ENCODE measurements at regions not wholly inside any gene's neighbourhood (a gene's known extent, or its start where the extent isn't known, plus 50 kb on each side); places are given as distances from the start of the nearest gene placed in this dataset.

DNA sequence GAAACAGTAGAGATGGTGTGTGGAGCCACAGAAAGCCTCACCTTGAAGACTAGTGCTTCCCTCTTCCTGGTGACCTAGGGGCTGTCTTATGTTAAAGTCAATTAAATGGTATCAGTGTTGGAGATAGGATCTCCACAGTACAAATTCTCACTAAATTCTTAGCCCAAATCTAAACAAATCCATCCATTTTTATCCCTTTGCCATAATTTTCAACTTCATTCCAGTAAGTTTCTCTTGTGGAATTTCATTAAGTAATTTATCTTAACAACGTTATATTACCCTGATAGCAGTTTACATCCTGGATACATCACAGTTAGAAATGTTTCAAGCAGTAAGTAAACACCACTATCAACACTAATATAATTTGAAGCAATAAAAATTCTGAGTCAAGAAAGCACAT, 989.4 kb upstream of the NXPH2 start:
- ChIA-PET POLR2A (no interaction called here), CTCF (no interaction called here)
- TF ChIP-seq, protein P1, sequence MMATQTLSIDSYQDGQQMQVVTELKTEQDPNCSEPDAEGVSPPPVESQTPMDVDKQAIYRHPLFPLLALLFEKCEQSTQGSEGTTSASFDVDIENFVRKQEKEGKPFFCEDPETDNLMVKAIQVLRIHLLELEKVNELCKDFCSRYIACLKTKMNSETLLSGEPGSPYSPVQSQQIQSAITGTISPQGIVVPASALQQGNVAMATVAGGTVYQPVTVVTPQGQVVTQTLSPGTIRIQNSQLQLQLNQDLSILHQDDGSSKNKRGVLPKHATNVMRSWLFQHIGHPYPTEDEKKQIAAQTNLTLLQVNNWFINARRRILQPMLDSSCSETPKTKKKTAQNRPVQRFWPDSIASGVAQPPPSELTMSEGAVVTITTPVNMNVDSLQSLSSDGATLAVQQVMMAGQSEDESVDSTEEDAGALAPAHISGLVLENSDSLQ (IDR thresholded peaks at IDR 0.05), result no peak
- TF ChIP-seq TARDBP (IDR thresholded peaks at IDR 0.05) (no peak), SUZ12 (IDR thresholded peaks at IDR 0.05) (no peak), ELF4 (IDR thresholded peaks at IDR 0.05) (no peak), ARNT (IDR thresholded peaks at IDR 0.05) (no peak), FOXK2 (IDR thresholded peaks at IDR 0.05) (no peak), ZNF384 (IDR thresholded peaks at IDR 0.05) (no peak), L3MBTL2 (conservative IDR thresholded peaks at IDR 0.05) (no peak), HDGF (IDR thresholded peaks at IDR 0.05; ENCODE audit: borderline replicate concordance) (no peak), LEF1 (IDR thresholded peaks at IDR 0.05; ENCODE audit: borderline replicate concordance) (no peak), NFRKB (IDR thresholded peaks at IDR 0.05) (no peak), BHLHE40 (IDR thresholded peaks at IDR 0.05; ENCODE audit: borderline replicate concordance) (no peak)
- no peak for DNase-seq (ENCODE audit: extremely low spot score)

DNA sequence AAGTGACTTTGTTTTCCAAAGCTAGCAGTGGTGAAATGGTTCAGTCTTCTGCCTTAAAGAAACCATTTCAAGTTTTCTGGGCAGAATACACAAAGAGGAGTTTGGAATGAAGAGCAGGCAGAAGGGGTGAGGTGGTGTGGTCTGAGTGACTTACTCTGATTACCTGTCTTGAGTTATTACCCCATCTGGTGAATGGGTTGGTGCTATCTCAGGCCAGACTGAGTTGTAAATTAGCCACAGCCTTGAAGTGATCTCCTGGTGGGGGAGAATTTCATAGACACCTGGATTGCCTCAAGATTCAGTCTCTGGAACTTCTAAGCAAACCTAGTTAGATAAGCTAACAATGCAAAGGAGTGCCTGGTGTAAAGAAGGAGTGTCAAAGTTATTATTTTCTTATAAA, 983.5 kb upstream of the NXPH2 start:
- TF ChIP-seq LEF1 (IDR thresholded peaks at IDR 0.05; ENCODE audit: borderline replicate concordance) (no peak), HDGF (IDR thresholded peaks at IDR 0.05; ENCODE audit: borderline replicate concordance) (no peak), BHLHE40 (IDR thresholded peaks at IDR 0.05; ENCODE audit: borderline replicate concordance) (no peak), SP1 (IDR thresholded peaks at IDR 0.05) (no peak), TARDBP (IDR thresholded peaks at IDR 0.05) (no peak), ZNF384 (IDR thresholded peaks at IDR 0.05) (no peak), FOXK2 (IDR thresholded peaks at IDR 0.05) (no peak), FOXA1 (IDR thresholded peaks at IDR 0.05) (no peak), L3MBTL2 (conservative IDR thresholded peaks at IDR 0.05) (no peak), NFRKB (IDR thresholded peaks at IDR 0.05) (no peak), SUZ12 (IDR thresholded peaks at IDR 0.05) (no peak), FOXM1 (IDR thresholded peaks at IDR 0.05; ENCODE audit: borderline replicate concordance) (no peak), CTBP1 (IDR thresholded peaks at IDR 0.05; ENCODE audit: borderline replicate concordance) (no peak)
- TF ChIP-seq, protein P1 (IDR thresholded peaks at IDR 0.05), result no peak
- POLR2A ChIA-PET, result no interaction called here
- no peak for DNase-seq (ENCODE audit: extremely low spot score)
- CTCF ChIA-PET, result no interaction called here

DNA sequence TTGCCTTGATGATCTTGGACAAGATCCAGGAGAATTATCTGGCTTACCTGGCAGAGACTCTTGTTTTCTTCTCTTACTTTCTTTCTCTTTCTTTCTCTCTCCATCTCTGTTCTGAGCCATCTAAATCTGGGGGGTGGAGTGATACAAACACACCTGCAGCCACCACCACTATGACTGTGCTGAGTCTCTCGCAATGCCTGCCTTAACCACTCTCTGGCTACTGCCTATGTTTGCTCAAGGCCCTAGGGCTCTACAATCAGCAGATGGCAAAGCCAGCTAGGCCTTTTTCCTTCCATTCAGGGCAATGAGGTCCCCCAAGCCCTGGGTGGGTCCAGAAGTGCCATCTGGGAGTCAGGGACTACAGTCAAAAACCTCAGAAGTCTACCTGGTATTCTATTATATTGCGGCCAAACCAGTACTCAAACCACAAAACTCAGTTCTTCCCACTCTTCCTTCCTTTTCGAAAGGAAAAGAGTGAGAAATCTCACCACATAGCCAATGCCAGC, 978.9 kb upstream of the NXPH2 start:
- ChIA-PET POLR2A (no interaction called here), CTCF (no interaction called here)
- TF ChIP-seq BHLHE40 (IDR thresholded peaks at IDR 0.05; ENCODE audit: borderline replicate concordance) (no peak), FOXM1 (IDR thresholded peaks at IDR 0.05; ENCODE audit: borderline replicate concordance) (no peak), ELF4 (IDR thresholded peaks at IDR 0.05) (no peak), TARDBP (IDR thresholded peaks at IDR 0.05) (no peak), HDGF (IDR thresholded peaks at IDR 0.05; ENCODE audit: borderline replicate concordance) (no peak), FOXA1 (IDR thresholded peaks at IDR 0.05) (no peak), CTBP1 (IDR thresholded peaks at IDR 0.05; ENCODE audit: borderline replicate concordance) (no peak)
- TF ChIP-seq, protein P1 (IDR thresholded peaks at IDR 0.05), result no peak
- DNase-seq (ENCODE audit: extremely low spot score), result no peak

DNA sequence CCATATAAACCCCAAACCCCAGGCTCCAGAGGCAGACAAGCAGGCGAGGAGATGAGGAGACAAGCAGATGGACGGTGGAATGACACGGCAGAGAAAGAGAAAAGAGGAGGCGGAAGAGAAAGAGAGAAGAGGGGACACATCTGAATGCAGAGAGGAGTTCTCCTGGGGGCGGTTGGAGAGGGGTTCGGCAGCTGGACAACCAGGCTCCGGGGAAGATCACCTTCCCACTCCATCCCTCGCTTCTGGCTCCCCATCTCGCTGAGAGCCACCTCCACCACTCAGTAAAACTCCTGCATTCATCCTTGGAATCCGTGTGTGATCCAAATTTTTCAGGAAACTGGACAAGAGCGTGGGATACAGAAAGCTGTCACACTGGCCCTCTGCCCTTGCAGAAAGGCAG, 966.7 kb upstream of the NXPH2 start:
- TF ChIP-seq FOXA1 (IDR thresholded peaks at IDR 0.05) (no peak), CTBP1 (IDR thresholded peaks at IDR 0.05; ENCODE audit: borderline replicate concordance) (no peak)
- POLR2A ChIA-PET, result no interaction called here
- CTCF ChIA-PET, result no interaction called here
- no peak for DNase-seq (ENCODE audit: extremely low spot score)

DNA sequence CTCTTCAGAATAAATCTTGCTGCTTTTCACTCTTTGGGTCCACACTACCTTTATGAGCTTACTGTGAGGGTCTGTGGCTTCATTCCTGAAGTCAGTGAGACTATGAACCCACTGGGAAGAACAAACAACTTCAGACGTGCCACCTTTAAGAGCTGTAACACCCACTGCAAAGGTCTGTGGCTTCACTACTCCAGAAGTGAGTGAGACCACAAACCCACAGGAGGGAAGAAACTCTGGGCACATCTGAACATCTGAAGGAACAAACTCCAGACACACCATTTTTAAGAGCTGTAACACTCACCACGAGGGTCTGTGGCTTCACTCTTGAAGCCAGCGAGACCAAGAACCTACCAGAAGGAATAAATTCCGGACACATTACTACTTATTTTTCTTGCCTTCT, 964.1 kb upstream of the NXPH2 start:
- no peak for DNase-seq (ENCODE audit: extremely low spot score)
- POLR2A ChIA-PET, result no interaction called here
- no peak for TF ChIP-seq ELF4 (IDR thresholded peaks at IDR 0.05)
- TF ChIP-seq FOXK2 (IDR thresholded peaks at IDR 0.05), result no peak
- TF ChIP-seq, protein P1 (IDR thresholded peaks at IDR 0.05), result no peak
- no peak for TF ChIP-seq ZNF384 (IDR thresholded peaks at IDR 0.05)
- no peak for TF ChIP-seq TARDBP (IDR thresholded peaks at IDR 0.05)
- TF ChIP-seq SP1 (IDR thresholded peaks at IDR 0.05), result no peak
- no peak for TF ChIP-seq HDGF (IDR thresholded peaks at IDR 0.05; ENCODE audit: borderline replicate concordance)
- TF ChIP-seq L3MBTL2 (conservative IDR thresholded peaks at IDR 0.05), result no peak
- no peak for TF ChIP-seq FOXM1 (IDR thresholded peaks at IDR 0.05; ENCODE audit: borderline replicate concordance)
- no peak for TF ChIP-seq NFRKB (IDR thresholded peaks at IDR 0.05)
- TF ChIP-seq CTBP1 (IDR thresholded peaks at IDR 0.05; ENCODE audit: borderline replicate concordance), result no peak
- CTCF ChIA-PET, result no interaction called here

DNA sequence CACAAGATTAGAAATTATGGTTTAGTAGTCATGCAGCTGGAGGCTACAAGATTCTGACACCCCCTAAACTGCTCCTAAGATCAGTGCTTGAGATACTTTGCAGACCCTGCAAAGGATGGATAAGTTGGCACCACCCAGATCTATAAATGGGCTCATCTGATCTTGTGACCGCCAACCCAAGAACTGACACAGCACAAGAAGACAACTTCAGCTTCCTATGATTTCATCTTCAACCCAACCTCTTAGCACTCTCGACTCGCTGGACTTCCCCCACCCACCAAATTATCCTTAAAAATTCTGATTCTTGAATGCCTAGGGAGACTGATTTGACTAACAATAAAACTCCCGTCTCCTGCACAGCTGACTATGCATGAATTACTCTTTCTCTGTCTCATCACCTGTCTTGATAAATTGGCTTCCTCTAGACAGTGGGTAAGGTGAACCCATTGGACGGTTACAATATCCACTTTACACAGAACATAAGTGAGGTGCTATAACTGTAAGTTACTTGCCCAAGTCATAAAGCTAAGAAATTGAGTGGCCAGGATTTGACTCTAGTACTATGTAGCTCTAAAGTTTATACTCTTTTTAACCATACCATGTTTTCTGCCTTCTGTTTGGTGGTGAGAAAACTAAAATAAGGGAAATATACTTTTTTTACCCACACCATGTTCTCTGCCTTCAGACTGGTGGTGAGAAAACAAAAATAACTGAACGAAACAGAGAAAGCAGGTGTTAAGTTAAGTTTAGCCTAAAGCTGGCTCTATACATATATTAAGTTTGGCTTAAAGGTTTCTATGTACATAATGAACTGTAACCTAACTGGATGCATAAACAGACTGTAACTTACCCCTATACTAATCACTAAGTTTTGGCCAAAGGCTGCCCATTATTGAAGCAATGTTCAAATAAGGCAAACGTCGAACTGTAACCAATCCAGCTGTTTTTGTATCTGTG, 962.3 kb upstream of the NXPH2 start:
- POLR2A ChIA-PET, result no interaction called here
- CTCF ChIA-PET, result no interaction called here
- TF ChIP-seq ZNF384 (IDR thresholded peaks at IDR 0.05) (no peak), TARDBP (IDR thresholded peaks at IDR 0.05) (no peak), ELF4 (IDR thresholded peaks at IDR 0.05) (no peak), SUZ12 (IDR thresholded peaks at IDR 0.05) (no peak), NFRKB (IDR thresholded peaks at IDR 0.05) (no peak), ARNT (IDR thresholded peaks at IDR 0.05) (no peak), CTBP1 (IDR thresholded peaks at IDR 0.05; ENCODE audit: borderline replicate concordance) (no peak), HDGF (IDR thresholded peaks at IDR 0.05; ENCODE audit: borderline replicate concordance) (no peak), FOXA1 (IDR thresholded peaks at IDR 0.05) (no peak)
- TF ChIP-seq, protein P1 (IDR thresholded peaks at IDR 0.05), result no peak
- DNase-seq (ENCODE audit: extremely low spot score), result no peak
